HepG2 (cell line): ENCODE measurements at regions not wholly inside any gene's neighbourhood (a gene's known extent, or its start where the extent isn't known, plus 50 kb on each side); places are given as distances from the start of the nearest gene placed in this dataset.

Experiments
- ATAC-seq: fragments of 200-7000 bp; cut with Tn5 transposase; 3 replicates; pipeline ENCODE4 v1.9.1; 2020; ENCODE audit warnings: mild to moderate bottlenecking, moderate library complexity
- BruUV-seq: library from RNA; stranded (reverse); fragments of 400-500 nt; replicated peaks from 2 replicates; lab custom pipeline; 2021; lab: Mats Ljungman, UMichigan
- CTCF ChIA-PET: fragments of 300-600 bp; formaldehyde crosslinking; extraction: SDS; loops from one replicate; lab custom pipeline; 2021; ENCODE audit warnings: low total read pairs, inconsistent platforms, low intra/inter-chr PET ratio; lab: Yijun Ruan, JAX
- POLR2A ChIA-PET: fragments of 350-600 bp; sonication (Branson Sonifier 250); formaldehyde crosslinking; loops from one replicate; lab custom pipeline; 2020; ENCODE audit warnings: antibody characterized with exemption, inconsistent platforms; lab: Yijun Ruan, JAX
- DNase-seq: peaks from one replicate; pipeline ENCODE4 v3.0.0-alpha.2; 2015; ENCODE audit warnings: low spot score
- FAIRE-seq: peaks from 3 replicates; lab custom pipeline; 2011; peaks lifted over from hg19 to GRCh38; lab: Jason Lieb, UNC
- H2AFZ ChIP-seq: one replicate; pipeline ENCODE4 v1.6.1; 2011; ENCODE audit warnings: low read length, inconsistent platforms
- H3K27ac ChIP-seq: fragments of 300-600 bp; 3 replicates; pipeline ENCODE4 v1.8.0; 2011; ENCODE audit warnings: mixed run types, mild to moderate bottlenecking, mixed read lengths, low read length, inconsistent platforms; ENCODE audit not compliant: insufficient read depth; ENCODE audit errors: extremely low read length
- H3K27me3 ChIP-seq, 2 experiments: fragments of 200-600 bp in 1 of 2; 2 replicates in 1 of 2; 3 replicates in 1 of 2; pipeline versions ENCODE4 v1.6.0 to v1.8.0; 2011; ENCODE audit warnings: low read length in 2 of 2, mild to moderate bottlenecking in 2 of 2, moderate library complexity in 2 of 2, inconsistent platforms in 1 of 2; ENCODE audit not compliant: insufficient read depth in 2 of 2, control insufficient read depth in 1 of 2
- H3K36me3 ChIP-seq, 2 experiments: fragments of 200-600 bp in 1 of 2; replicated peaks in 1 of 2; 2 replicates in 1 of 2; 3 replicates in 1 of 2; pipeline versions ENCODE4 v1.5.1 to v1.8.0; 2011; ENCODE audit warnings: low read length in 2 of 2, inconsistent platforms in 1 of 2; ENCODE audit not compliant: insufficient read depth in 2 of 2, control insufficient read depth in 1 of 2
- H3K4me1 ChIP-seq: 2 replicates; pipeline ENCODE4 v1.5.1; 2012; ENCODE audit warnings: low read length, inconsistent platforms; ENCODE audit not compliant: insufficient read depth
- H3K4me2 ChIP-seq: 2 replicates; pipeline ENCODE4 v1.6.0; 2011; ENCODE audit warnings: low read depth, low read length, inconsistent platforms
- H3K4me3 ChIP-seq, 3 experiments: fragments of 200-600 bp in 1 of 3; sonication (generic), shearing (Covaris generic) in 1 of 3; replicated peaks in 1 of 3; 2 replicates each; pipeline ENCODE4 v1.5.1; 2011 to 2016; ENCODE audit warnings: low read length in 3 of 3, inconsistent platforms in 2 of 3, low read depth in 2 of 3, mild to moderate bottlenecking in 2 of 3, control low read depth in 1 of 3, mixed read lengths in 1 of 3; ENCODE audit not compliant: insufficient read depth in 1 of 3
- H3K79me2 ChIP-seq: one replicate; pipeline ENCODE4 v1.6.1; 2011; ENCODE audit warnings: low read length, inconsistent platforms; ENCODE audit not compliant: insufficient read depth
- H3K9ac ChIP-seq: 2 replicates; pipeline ENCODE4 v1.6.0; 2011; ENCODE audit warnings: mild to moderate bottlenecking, low read depth, low read length, inconsistent platforms; ENCODE audit not compliant: insufficient read depth
- H3K9me3 ChIP-seq: 2 replicates; pipeline ENCODE4 v1.5.1; 2012; ENCODE audit warnings: mild to moderate bottlenecking, low read length
- H4K20me1 ChIP-seq: 2 replicates; pipeline ENCODE4 v1.6.0; 2011; ENCODE audit warnings: inconsistent platforms, mild to moderate bottlenecking, low read length, moderate library complexity; ENCODE audit not compliant: insufficient read depth
- KLF12 ChIP-seq: sonication (generic); formaldehyde crosslinking; IDR thresholded peaks from 2 replicates; pipeline ENCODE4 v1.4.0; 2020; ENCODE audit warnings: missing genetic modification reagents, borderline replicate concordance
- MLLT10 ChIP-seq: sonication (generic); formaldehyde crosslinking; IDR thresholded peaks from 2 replicates; pipeline ENCODE4 v1.4.0; 2020; ENCODE audit warnings: missing genetic modification reagents
- PRDM10 ChIP-seq: sonication (generic); formaldehyde crosslinking; IDR thresholded peaks from 2 replicates; pipeline ENCODE4 v1.4.0; 2020; ENCODE audit warnings: low read depth, missing genetic modification reagents
- REST ChIP-seq, 2 experiments: IDR thresholded peaks; 2 replicates each; pipeline ENCODE4 v1.6.1; 2011 to 2012; ENCODE audit warnings: low read length in 2 of 2, borderline replicate concordance in 1 of 2, low read depth in 1 of 2, mild to moderate bottlenecking in 1 of 2, moderate library complexity in 1 of 2
- SNAPC4 ChIP-seq: sonication (generic); formaldehyde crosslinking; IDR thresholded peaks from 2 replicates; pipeline ENCODE4 v1.4.0; 2020; ENCODE audit warnings: mild to moderate bottlenecking, missing genetic modification reagents
- SUZ12 ChIP-seq: fragments of 150-350 bp; IDR thresholded peaks from 2 replicates; pipeline ENCODE4 v1.6.1; 2014; ENCODE audit warnings: low read depth, low read length
- ZBTB14 ChIP-seq: sonication (generic); formaldehyde crosslinking; IDR thresholded peaks from 2 replicates; pipeline ENCODE4 v1.4.0; 2020; ENCODE audit warnings: missing genetic modification reagents
- ZNF331 ChIP-seq: sonication (generic); formaldehyde crosslinking; IDR thresholded peaks from 2 replicates; pipeline ENCODE4 v1.4.0; 2020; ENCODE audit warnings: missing genetic modification reagents
- WGBS: methylation state at CpG from one replicate; pipeline ENCODE4 v1.1.6; 2017; ENCODE audit warnings: low lambda C conversion rate; 5-methylcytosine and 5-hydroxymethylcytosine counted together
- in situ Hi-C: cut with HindIII; loops from 2 replicates; pipeline ENCODE4 v1.10.0; 2017; ENCODE audit warnings: low pct_unique_long_range_greater_than_20kb; ENCODE audit not compliant: extremely low pct_ligation_motif_present
- intact Hi-C: fragments of 100-400 bp; cut with micrococcal nuclease; formaldehyde crosslinking; loops from one replicate; pipeline ENCODE4 v1.10.0; 2022; ENCODE audit not compliant: unreplicated experiment

GRCh38 chr3:8424281-8424680 lies 77.3 kb upstream of the LMCD1 start:
- POLR2A ChIA-PET = no interaction called here
- Histone ChIP-seq H3K4me2 (no peak overlapping the region), H2AFZ (no peak overlapping the region), H3K9me3 (peaks cover 7% of the 10 kb centered on the region; the same call in 1 of the 2 replicates), H3K4me1 (no peaks in the 10 kb centered on the region), H3K4me3 (no peak overlapping the region), H3K27me3 (no peaks in the 10 kb centered on the region; a peak in 1 of 5 replicates), H4K20me1 (no peaks in the 10 kb centered on the region), H3K27ac (no peak overlapping the region), H3K36me3 (no peaks in the 10 kb centered on the region), H3K9ac (no peak overlapping the region), H3K79me2 (no peaks in the 10 kb centered on the region)
- in situ Hi-C loops (no loop called here), intact Hi-C loops (no loop called here)
- TF ChIP-seq ZNF331 (peak; percentile 98), SNAPC4 (CRISPR knock-in tag) (no peak), ZBTB14 (CRISPR knock-in tag) (no peak), REST (IDR thresholded peaks at IDR 0.05; ENCODE audit: borderline replicate concordance in 1 of 2, low read depth in 1 of 2, low read length in 2 of 2) (no peak), SUZ12 (no peak), PRDM10 (CRISPR knock-in tag) (no peak), MLLT10 (CRISPR knock-in tag) (no peak), KLF12 (CRISPR knock-in tag) (no peak)
- no peak for ATAC-seq
- no peak for FAIRE-seq
- 36% methylated on average over 3 of the region's 3 CpGs for WGBS
- no TSS peak for BruUV-seq
- CTCF ChIA-PET = no interaction called here
- DNase-seq = no peak
